ENCODE measurements at regions not wholly inside any gene's neighbourhood (a gene's known extent, or its start where the extent isn't known, plus 50 kb on each side); places are given as distances from the start of the nearest gene placed in this dataset.
"Not testable (repeated sequence)": the region's sequence is repeated elsewhere in the genome, so short reads cannot be mapped to it uniquely, and the experiment has no call there.

- DNase-seq, result no peak
Observed at GRCh38 chr1:148385371-148386030, 97.6 kb downstream of the PPIAL4G start.

GRCh38 chr1:148383966-148384365 lies 99.1 kb downstream of the PPIAL4G start:
- DNase-seq, result no peak

GRCh38 chr1:148379697-148380096 lies 103.4 kb downstream of the PPIAL4G start:
- DNase-seq, result no peak

- no peak for DNase-seq
Observed at GRCh38 chr1:148379170-148379500, 104.0 kb downstream of the PPIAL4G start.

- not testable (repeated sequence) for DNase-seq
Observed at GRCh38 chr1:148377992-148378391, 105.1 kb downstream of the PPIAL4G start.

GRCh38 chr1:148377045-148377444 lies 106.1 kb downstream of the PPIAL4G start:
- DNase-seq, result not testable (repeated sequence)

GRCh38 chr1:148374101-148374500 lies 109.0 kb downstream of the PPIAL4G start:
- DNase-seq, result no peak

GRCh38 chr1:148373192-148373925 lies 109.7 kb downstream of the PPIAL4G start:
- DNase-seq, result no peak

GRCh38 chr1:148372731-148373130 lies 110.4 kb downstream of the PPIAL4G start:
- peak; percentile 54 for DNase-seq

- DNase-seq, result not testable (repeated sequence)
Observed at GRCh38 chr1:148372051-148372726, 110.9 kb downstream of the PPIAL4G start.

GRCh38 chr1:148371551-148371994 lies 111.5 kb downstream of the PPIAL4G start:
- DNase-seq, result peak; percentile 75

GRCh38 chr1:148370661-148371060 lies 112.4 kb downstream of the PPIAL4G start:
- not testable (repeated sequence) for DNase-seq

GRCh38 chr1:148367596-148367995 lies 115.5 kb downstream of the PPIAL4G start:
- DNase-seq, result no peak

GRCh38 chr1:148366136-148366753 lies 116.9 kb downstream of the PPIAL4G start:
- not testable (repeated sequence) for DNase-seq

GRCh38 chr1:148365151-148365550 lies 118.0 kb downstream of the PPIAL4G start:
- DNase-seq, result not testable (repeated sequence)

GRCh38 chr1:148363979-148364378 lies 119.1 kb downstream of the PPIAL4G start:
- DNase-seq, result not testable (repeated sequence)

- DNase-seq, result peak; percentile 44
Observed at GRCh38 chr1:148363439-148363810, 119.7 kb downstream of the PPIAL4G start.

- DNase-seq, result peak; percentile 79
Observed at GRCh38 chr1:148362626-148363438, 120.3 kb downstream of the PPIAL4G start.

GRCh38 chr1:148362216-148362611 lies 120.9 kb downstream of the PPIAL4G start:
- peak; percentile 53 for DNase-seq

- DNase-seq, result peak; percentile 72
Observed at GRCh38 chr1:148361427-148362215, 121.5 kb downstream of the PPIAL4G start.

GRCh38 chr1:148357037-148357436 lies 126.1 kb downstream of the PPIAL4G start:
- no peak for DNase-seq

- no peak for DNase-seq
Observed at GRCh38 chr1:148355976-148356375, 127.1 kb downstream of the PPIAL4G start.

Measured in stimulated activated CD4-positive, alpha-beta T cell treated with anti-CD3 and anti-CD28 coated beads, Interleukin-15, amount 100 ng/mL, for 24 hours (primary cell).